Mononuclear cell (primary cell): ENCODE measurements at regions not wholly inside any gene's neighbourhood (a gene's known extent, or its start where the extent isn't known, plus 50 kb on each side); places are given as distances from the start of the nearest gene placed in this dataset.
"Not testable (repeated sequence)": the region's sequence is repeated elsewhere in the genome, so short reads cannot be mapped to it uniquely, and the experiment has no call there.

Source experiments
- H3K27me3 ChIP-seq: 2 replicates; pipeline ENCODE4 v1.6.0; 2011; ENCODE audit warnings: low read length, control low read depth; ENCODE audit not compliant: insufficient read depth
- H3K4me1 ChIP-seq: 2 replicates; pipeline ENCODE4 v1.5.1; 2011; ENCODE audit warnings: mild to moderate bottlenecking, low read length, control low read depth; ENCODE audit not compliant: insufficient read depth
- H3K4me3 ChIP-seq: 2 replicates; pipeline ENCODE4 v1.5.1; 2011; ENCODE audit warnings: mild to moderate bottlenecking, low read length, moderate library complexity
- H3K9me3 ChIP-seq: 2 replicates; pipeline ENCODE4 v1.5.1; 2011; ENCODE audit warnings: low read depth, mild to moderate bottlenecking, control low read depth, low read length

GRCh38 chr22:22193923-22194322 is 50.7 kb upstream of the VPREB1 start:
- peaks cover 12% of the 10 kb centered on the region for H3K4me1 ChIP-seq
- H3K4me3 ChIP-seq, result no peak overlapping the region
- H3K9me3 ChIP-seq, result no peaks in the 10 kb centered on the region

GRCh38 chr22:22193462-22193861 is 51.1 kb upstream of the VPREB1 start:
- H3K4me3 ChIP-seq, H3K27me3 ChIP-seq, H3K9me3 ChIP-seq: not testable (repeated sequence)
- H3K4me1 ChIP-seq, result peaks cover 12% of the 10 kb centered on the region

More at GRCh38 chr22:22193923-22194322, 50.7 kb upstream of the VPREB1 start:
- H3K27me3 ChIP-seq, result no peaks in the 10 kb centered on the region

GRCh38 chr22:22193006-22193405 is 51.6 kb upstream of the VPREB1 start:
- H3K9me3 ChIP-seq, H3K27me3 ChIP-seq, H3K4me3 ChIP-seq: not testable (repeated sequence)
- H3K4me1 ChIP-seq, result peaks cover 12% of the 10 kb centered on the region

GRCh38 chr22:22189796-22190195 is 54.8 kb upstream of the VPREB1 start:
- not testable (repeated sequence) for H3K27me3 ChIP-seq, H3K4me1 ChIP-seq, H3K4me3 ChIP-seq, H3K9me3 ChIP-seq

- H3K4me3 ChIP-seq, H3K9me3 ChIP-seq, H3K27me3 ChIP-seq, H3K4me1 ChIP-seq: not testable (repeated sequence)
Measured at GRCh38 chr22:22187863-22188262, 56.7 kb upstream of the VPREB1 start.

- no peaks in the 10 kb centered on the region for H3K4me1 ChIP-seq
- H3K27me3 ChIP-seq, result peaks cover 8% of the 10 kb centered on the region
- H3K4me3 ChIP-seq, result no peak overlapping the region
Measured at GRCh38 chr22:22187299-22187698, 57.3 kb upstream of the VPREB1 start.

GRCh38 chr22:22185844-22186499 is 58.6 kb upstream of the VPREB1 start:
- H3K27me3 ChIP-seq, result peaks cover 8% of the 10 kb centered on the region
- H3K9me3 ChIP-seq, result no peaks in the 10 kb centered on the region
- no peaks in the 10 kb centered on the region for H3K4me1 ChIP-seq
- no peak overlapping the region for H3K4me3 ChIP-seq

More at GRCh38 chr22:22187299-22187698, 57.3 kb upstream of the VPREB1 start:
- no peaks in the 10 kb centered on the region for H3K9me3 ChIP-seq

GRCh38 chr22:22185217-22185616 is 59.4 kb upstream of the VPREB1 start:
- no peaks in the 10 kb centered on the region for H3K9me3 ChIP-seq
- H3K27me3 ChIP-seq, result peaks cover 8% of the 10 kb centered on the region
- no peak overlapping the region for H3K4me3 ChIP-seq
- no peaks in the 10 kb centered on the region for H3K4me1 ChIP-seq

GRCh38 chr22:22184277-22184807 is 60.2 kb upstream of the VPREB1 start:
- no peak overlapping the region for H3K4me3 ChIP-seq
- no peaks in the 10 kb centered on the region for H3K9me3 ChIP-seq

GRCh38 chr22:22182990-22183264 is 61.7 kb upstream of the VPREB1 start:
- no peaks in the 10 kb centered on the region for H3K9me3 ChIP-seq
- no peak overlapping the region for H3K4me3 ChIP-seq
- H3K27me3 ChIP-seq, result peaks cover 8% of the 10 kb centered on the region
- H3K4me1 ChIP-seq, result no peaks in the 10 kb centered on the region

More at GRCh38 chr22:22184277-22184807, 60.2 kb upstream of the VPREB1 start:
- Histone ChIP-seq H3K4me1 (no peaks in the 10 kb centered on the region), H3K27me3 (peaks cover 8% of the 10 kb centered on the region)

- Histone ChIP-seq H3K9me3 (no peaks in the 10 kb centered on the region), H3K4me1 (no peaks in the 10 kb centered on the region), H3K4me3 (no peak overlapping the region), H3K27me3 (peaks cover 8% of the 10 kb centered on the region)
Measured at GRCh38 chr22:22182218-22182989, 62.2 kb upstream of the VPREB1 start.

- no peaks in the 10 kb centered on the region for H3K9me3 ChIP-seq
- no peak overlapping the region for H3K4me3 ChIP-seq
- H3K4me1 ChIP-seq, result no peaks in the 10 kb centered on the region
- peaks cover 8% of the 10 kb centered on the region for H3K27me3 ChIP-seq
Measured at GRCh38 chr22:22181341-22181850, 63.2 kb upstream of the VPREB1 start.

- Histone ChIP-seq H3K9me3 (no peaks in the 10 kb centered on the region), H3K4me3 (no peak overlapping the region), H3K4me1 (no peaks in the 10 kb centered on the region), H3K27me3 (peaks cover 3% of the 10 kb centered on the region)
Measured at GRCh38 chr22:22180738-22181285, 63.8 kb upstream of the VPREB1 start.

- Histone ChIP-seq H3K9me3 (no peaks in the 10 kb centered on the region), H3K4me1 (no peaks in the 10 kb centered on the region), H3K4me3 (no peak overlapping the region), H3K27me3 (peaks cover 3% of the 10 kb centered on the region)
Measured at GRCh38 chr22:22179858-22180257, 64.7 kb upstream of the VPREB1 start.

GRCh38 chr22:22178992-22179391 is 65.6 kb upstream of the VPREB1 start:
- Histone ChIP-seq H3K9me3 (no peaks in the 10 kb centered on the region), H3K27me3 (no peaks in the 10 kb centered on the region), H3K4me1 (no peaks in the 10 kb centered on the region), H3K4me3 (no peak overlapping the region)
